GM19328 (cell line): ENCODE measurements at regions not wholly inside any gene's neighbourhood (a gene's known extent, or its start where the extent isn't known, plus 50 kb on each side); places are given as distances from the start of the nearest gene placed in this dataset.
"Not testable (repeated sequence)": the region's sequence is repeated elsewhere in the genome, so short reads cannot be mapped to it uniquely, and the experiment has no call there.

Experiments used
- ATAC-seq: cut with Tn5 transposase; IDR thresholded peaks from one replicate; pipeline ENCODE4 v1.9.1; 2021; ENCODE audit warnings: mild to moderate bottlenecking, moderate library complexity; ENCODE audit not compliant: unreplicated experiment

- no peak for ATAC-seq
Measured at GRCh38 chr11:130979386-130979972, 63.2 kb upstream of the SNX19 start.

- ATAC-seq: no peak
Measured at GRCh38 chr11:130980071-130980862, 64.0 kb upstream of the SNX19 start.

- ATAC-seq: not testable (repeated sequence)
Measured at GRCh38 chr11:130984241-130984640, 68.0 kb upstream of the SNX19 start.

GRCh38 chr11:130992788-130993187 is 76.5 kb upstream of the SNX19 start:
- ATAC-seq: no peak

- ATAC-seq: no peak
Measured at GRCh38 chr11:130994043-130994442, 77.8 kb upstream of the SNX19 start.

- ATAC-seq: no peak
Measured at GRCh38 chr11:130995266-130995665, 79.0 kb upstream of the SNX19 start.

GRCh38 chr11:130997278-130997677 is 81.0 kb upstream of the SNX19 start:
- ATAC-seq: no peak

- ATAC-seq: no peak
Measured at GRCh38 chr11:130999086-130999485, 82.8 kb upstream of the SNX19 start.

- ATAC-seq: no peak
Measured at GRCh38 chr11:130999992-131000770, 83.9 kb upstream of the SNX19 start.

- no peak for ATAC-seq
Measured at GRCh38 chr11:131002145-131002544, 85.9 kb upstream of the SNX19 start.

- no peak for ATAC-seq
Measured at GRCh38 chr11:131005829-131006228, 89.5 kb upstream of the SNX19 start.

GRCh38 chr11:131025020-131025419 is 108.7 kb upstream of the SNX19 start:
- no peak for ATAC-seq

GRCh38 chr11:131025421-131026125 is 109.3 kb upstream of the SNX19 start:
- peak; percentile 84 for ATAC-seq

GRCh38 chr11:131027491-131027890 is 111.2 kb upstream of the SNX19 start:
- ATAC-seq: no peak

GRCh38 chr11:131033151-131033651 is 116.9 kb upstream of the SNX19 start:
- ATAC-seq: no peak

GRCh38 chr11:131036514-131036913 is 120.2 kb upstream of the SNX19 start:
- ATAC-seq: no peak

- ATAC-seq: no peak
Measured at GRCh38 chr11:131037873-131038272, 121.6 kb upstream of the SNX19 start.

- no peak for ATAC-seq
Measured at GRCh38 chr11:131038597-131038996, 122.3 kb upstream of the SNX19 start.

GRCh38 chr11:131041331-131042040 is 125.2 kb upstream of the SNX19 start:
- ATAC-seq: no peak

GRCh38 chr11:131042041-131042390 is 125.7 kb upstream of the SNX19 start:
- ATAC-seq: no peak
